Thyroid gland (tissue), 4 donors: ENCODE measurements at regions not wholly inside any gene's neighbourhood (a gene's known extent, or its start where the extent isn't known, plus 50 kb on each side); places are given as distances from the start of the nearest gene placed in this dataset.
A peak's percentile ranks its signal among the peaks of the same experiment; 100 is the strongest.

Experiments used
- DNase-seq, 2 donors: peaks; one replicate each; pipeline ENCODE4 v3.0.0-alpha.2; 2019
- H3K27ac ChIP-seq, 3 donors: fragments of 200-600 bp; sonication (generic); 1 replicate in 2 of 3; 2 replicates in 1 of 3; pipeline ENCODE4 v1.5.1; 2016 to 2019; ENCODE audit warnings: mild to moderate bottlenecking in 1 of 3, moderate library complexity in 1 of 3
- H3K27me3 ChIP-seq: fragments of 200-600 bp; sonication (generic); one replicate; pipeline ENCODE4 v1.5.1; 2019
- H3K36me3 ChIP-seq, 2 donors: fragments of 200-600 bp; sonication (generic); one replicate each; pipeline ENCODE4 v1.5.1; 2016 to 2019
- H3K4me1 ChIP-seq, 2 donors: fragments of 200-600 bp; sonication (generic); one replicate each; pipeline ENCODE4 v1.5.1; 2017 to 2019
- H3K4me3 ChIP-seq, 3 donors: fragments of 200-600 bp; sonication (generic); replicated peaks in 1 of 3; 1 replicate in 2 of 3; 2 replicates in 1 of 3; pipeline ENCODE4 v1.5.1; 2016; ENCODE audit warnings: mild to moderate bottlenecking in 1 of 3
- H3K9me3 ChIP-seq: fragments of 200-600 bp; sonication (generic); one replicate; pipeline ENCODE4 v1.5.1; 2017
- POLR2A ChIP-seq, 2 donors: fragments of 450-650 bp; IDR thresholded peaks; one replicate each; pipeline ENCODE4 v1.6.1; 2017; ENCODE audit warnings: antibody characterized with exemption in 2 of 2, mild to moderate bottlenecking in 2 of 2, moderate library complexity in 1 of 2
- WGBS, 2 donors: methylation state at CpG; one replicate each; pipeline ENCODE4 v1.1.5; 2017; 5-methylcytosine and 5-hydroxymethylcytosine counted together
- intact Hi-C: fragments of 100-400 bp; cut with DNase I; formaldehyde crosslinking; loops from one replicate; pipeline ENCODE4 v1.15.1; 2023
- TF ChIP-seq, protein P1 (sequence below), 6 experiments: fragments of 200-600 bp in 3 of 6; fragments of 450-650 bp in 3 of 6; sonication (generic) in 3 of 6; IDR thresholded peaks; one replicate each; pipeline ENCODE4 v1.5.1; 2016 to 2019; ENCODE audit warnings: antibody characterized with exemption in 6 of 6, mild to moderate bottlenecking in 2 of 6, inconsistent platforms in 1 of 6, moderate library complexity in 1 of 6

DNA sequence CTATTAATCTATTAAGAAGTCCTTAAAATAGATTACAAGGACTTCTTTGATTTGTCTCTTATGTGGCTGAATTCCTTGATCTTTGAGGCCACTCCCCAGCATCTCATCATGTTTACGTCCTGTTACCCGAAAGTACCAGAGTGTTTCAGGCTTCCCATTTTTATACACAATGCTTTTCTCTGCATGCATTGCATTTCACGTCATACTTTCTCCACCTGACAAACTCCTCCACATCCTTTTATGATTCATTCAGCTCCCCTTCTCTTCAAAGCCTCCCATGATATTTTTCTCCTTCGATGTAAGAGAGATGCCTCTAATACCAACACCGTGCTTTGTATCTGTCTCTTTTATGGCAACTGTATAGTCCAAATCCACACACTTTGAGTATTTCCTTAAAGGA is 379.0 kb upstream of the CRIM1 start:
- H3K27me3 ChIP-seq: no peaks in the 10 kb centered on the region
- 88 to 93% methylated on average over 5 of the region's 5 CpGs for WGBS, 2 donors
- H3K36me3 ChIP-seq: no peaks in the 10 kb centered on the region
- H3K4me3 ChIP-seq: no peak overlapping the region
- no peak for DNase-seq
- H3K9me3 ChIP-seq: no peaks in the 10 kb centered on the region
- intact Hi-C loops: no loop called here
- no peak overlapping the region for H3K27ac ChIP-seq
- H3K4me1 ChIP-seq: no peaks in the 10 kb centered on the region
- no peak for TF ChIP-seq POLR2A (IDR thresholded peaks at IDR 0.05)
- TF ChIP-seq, protein P1, sequence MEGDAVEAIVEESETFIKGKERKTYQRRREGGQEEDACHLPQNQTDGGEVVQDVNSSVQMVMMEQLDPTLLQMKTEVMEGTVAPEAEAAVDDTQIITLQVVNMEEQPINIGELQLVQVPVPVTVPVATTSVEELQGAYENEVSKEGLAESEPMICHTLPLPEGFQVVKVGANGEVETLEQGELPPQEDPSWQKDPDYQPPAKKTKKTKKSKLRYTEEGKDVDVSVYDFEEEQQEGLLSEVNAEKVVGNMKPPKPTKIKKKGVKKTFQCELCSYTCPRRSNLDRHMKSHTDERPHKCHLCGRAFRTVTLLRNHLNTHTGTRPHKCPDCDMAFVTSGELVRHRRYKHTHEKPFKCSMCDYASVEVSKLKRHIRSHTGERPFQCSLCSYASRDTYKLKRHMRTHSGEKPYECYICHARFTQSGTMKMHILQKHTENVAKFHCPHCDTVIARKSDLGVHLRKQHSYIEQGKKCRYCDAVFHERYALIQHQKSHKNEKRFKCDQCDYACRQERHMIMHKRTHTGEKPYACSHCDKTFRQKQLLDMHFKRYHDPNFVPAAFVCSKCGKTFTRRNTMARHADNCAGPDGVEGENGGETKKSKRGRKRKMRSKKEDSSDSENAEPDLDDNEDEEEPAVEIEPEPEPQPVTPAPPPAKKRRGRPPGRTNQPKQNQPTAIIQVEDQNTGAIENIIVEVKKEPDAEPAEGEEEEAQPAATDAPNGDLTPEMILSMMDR (IDR thresholded peaks at IDR 0.05): no peak

DNA sequence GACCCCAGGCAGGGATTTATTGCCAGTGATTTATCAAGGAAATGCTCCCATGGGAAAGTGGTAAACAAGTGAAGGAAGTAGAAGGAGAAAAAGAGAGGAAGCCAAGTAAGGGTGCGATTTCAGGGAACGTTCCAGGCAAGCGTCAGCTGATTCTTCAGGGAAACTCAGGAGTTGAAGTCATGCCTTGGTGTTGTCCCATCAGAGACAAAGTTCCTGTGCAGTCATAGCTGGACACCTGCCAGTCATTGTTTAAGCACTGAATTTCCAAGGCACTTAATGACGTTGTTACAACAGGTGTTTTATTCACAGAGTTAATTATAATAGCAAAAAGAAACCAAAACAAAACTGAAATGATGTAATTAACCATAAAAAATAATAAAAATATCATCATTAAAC is 381.8 kb upstream of the CRIM1 start:
- TF ChIP-seq, protein P1 (IDR thresholded peaks at IDR 0.05): no peak
- TF ChIP-seq POLR2A (IDR thresholded peaks at IDR 0.05): no peak
- WGBS, 2 donors: 26 to 33% methylated on average over 4 of the region's 4 CpGs
- H3K4me1 ChIP-seq: no peaks in the 10 kb centered on the region
- DNase-seq: no peak
- H3K9me3 ChIP-seq: no peaks in the 10 kb centered on the region
- H3K27me3 ChIP-seq: no peaks in the 10 kb centered on the region
- no peaks in the 10 kb centered on the region for H3K36me3 ChIP-seq
- H3K27ac ChIP-seq: no peak overlapping the region
- intact Hi-C loops: no loop called here
- no peak overlapping the region for H3K4me3 ChIP-seq

DNA sequence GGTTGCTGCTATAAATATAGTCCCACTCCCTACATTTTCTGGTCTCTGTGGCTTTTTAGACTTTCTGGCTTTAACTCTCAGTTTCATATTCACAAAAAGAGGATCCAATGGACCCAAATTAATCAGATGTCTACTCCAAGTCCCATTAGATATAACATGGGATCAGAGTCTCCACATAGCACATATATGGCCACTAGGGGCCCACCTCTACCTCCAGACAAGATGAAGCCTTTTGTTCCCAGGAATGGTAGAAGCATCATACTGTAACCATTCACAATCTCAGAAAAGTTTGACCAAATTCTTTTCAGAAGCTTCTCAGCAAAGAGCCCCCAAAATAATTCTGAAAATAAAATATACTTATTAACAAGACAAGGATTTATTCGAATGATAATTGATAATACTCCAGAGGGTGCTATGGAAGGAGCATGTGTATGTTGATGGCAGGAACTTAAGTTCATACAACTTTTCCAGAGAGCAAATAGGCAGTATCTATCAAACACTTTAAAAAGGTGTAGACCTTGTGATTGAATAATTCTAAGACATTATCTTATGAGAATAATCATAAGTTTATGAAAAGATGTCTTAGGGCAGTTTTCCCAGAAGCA is 382.3 kb upstream of the CRIM1 start:
- Histone ChIP-seq H3K27me3 (no peaks in the 10 kb centered on the region), H3K4me3 (no peak overlapping the region), H3K9me3 (no peaks in the 10 kb centered on the region), H3K36me3 (no peaks in the 10 kb centered on the region), H3K27ac (no peak overlapping the region), H3K4me1 (no peaks in the 10 kb centered on the region)
- TF ChIP-seq, protein P1 (IDR thresholded peaks at IDR 0.05): peak in 4 of 6 experiments; percentile 11 to 26 (median 20)
- TF ChIP-seq POLR2A (IDR thresholded peaks at IDR 0.05): no peak
- 13 to 20% methylated on average over 1 of the region's 1 CpG for WGBS, 2 donors
- no peak for DNase-seq
- intact Hi-C loops: no loop called here

DNA sequence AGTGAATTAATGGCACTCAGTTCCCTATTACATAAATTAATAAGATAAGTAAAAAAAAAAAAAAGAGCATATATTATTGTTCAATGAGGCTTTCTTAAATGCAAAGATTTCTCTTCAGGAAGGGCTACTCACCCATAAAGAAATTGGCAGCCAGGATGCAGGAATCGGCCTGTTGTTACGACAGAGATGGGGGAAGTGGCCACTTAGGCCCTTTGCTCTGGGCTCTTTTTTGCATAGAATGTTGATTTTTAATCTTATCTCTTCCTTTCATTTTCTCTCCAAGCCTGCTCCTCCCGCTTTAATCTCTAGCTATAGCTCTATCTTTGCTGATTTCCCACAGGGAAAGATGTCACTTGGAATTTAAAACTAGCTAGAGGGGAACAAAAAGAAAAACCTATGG is 391.8 kb upstream of the CRIM1 start:
- intact Hi-C loops: no loop called here

DNA sequence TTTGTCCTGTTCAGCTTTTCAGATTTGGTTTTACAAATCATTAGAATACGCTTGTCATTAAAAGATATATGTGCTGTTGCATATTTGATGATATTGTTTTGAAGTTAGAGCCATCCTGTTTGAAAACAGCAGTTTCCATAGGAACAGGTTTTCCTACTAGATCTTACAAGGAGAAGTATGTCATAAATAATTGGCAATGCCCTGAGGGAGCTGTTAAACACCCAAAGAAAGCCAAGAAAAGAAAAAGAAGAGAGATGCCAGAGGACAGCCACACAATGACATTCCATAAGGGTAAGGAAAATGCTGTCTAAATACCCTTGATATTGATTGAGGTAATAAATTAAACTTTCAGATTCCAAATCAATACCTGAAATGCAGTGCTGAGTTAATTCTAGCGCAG is 392.2 kb upstream of the CRIM1 start:
- intact Hi-C loops: no loop called here
- TF ChIP-seq, protein P1 (IDR thresholded peaks at IDR 0.05): no peak
- no peak for TF ChIP-seq POLR2A (IDR thresholded peaks at IDR 0.05)
- DNase-seq: no peak
- no peaks in the 10 kb centered on the region for H3K36me3 ChIP-seq
- WGBS, 2 donors: 93 to 98% methylated on average over 2 of the region's 2 CpGs
- H3K27ac ChIP-seq: no peak overlapping the region
- no peaks in the 10 kb centered on the region for H3K27me3 ChIP-seq
- H3K4me3 ChIP-seq: no peak overlapping the region
- H3K4me1 ChIP-seq: no peaks in the 10 kb centered on the region
- H3K9me3 ChIP-seq: no peaks in the 10 kb centered on the region

More for the DNA sequence above, 391.8 kb upstream of the CRIM1 start:
- TF ChIP-seq POLR2A (IDR thresholded peaks at IDR 0.05): no peak
- TF ChIP-seq, protein P1 (IDR thresholded peaks at IDR 0.05): no peak
- no peak for DNase-seq
- Histone ChIP-seq H3K36me3 (no peaks in the 10 kb centered on the region), H3K4me1 (no peaks in the 10 kb centered on the region), H3K9me3 (no peaks in the 10 kb centered on the region), H3K4me3 (no peak overlapping the region), H3K27me3 (no peaks in the 10 kb centered on the region), H3K27ac (no peak overlapping the region)
- 50 to 61% methylated on average over 3 of the region's 3 CpGs for WGBS, 2 donors
